ENCODE measurements at regions not wholly inside any gene's neighbourhood (a gene's known extent, or its start where the extent isn't known, plus 50 kb on each side); places are given as distances from the start of the nearest gene placed in this dataset.
A peak's percentile ranks its signal among the peaks of the same experiment; 100 is the strongest.
"Not testable (repeated sequence)": the region's sequence is repeated elsewhere in the genome, so short reads cannot be mapped to it uniquely, and the experiment has no call there.

GRCh38 chr15:67939588-67940323 lies 99.9 kb upstream of the RNU6-1 start:
- ATAC-seq; intact Hi-C loops (cut with DNase I); DNase-seq (ENCODE audit: missing footprints): not testable (repeated sequence)

- intact Hi-C loops (cut with DNase I): no loop called here
- no peak for DNase-seq (ENCODE audit: missing footprints)
- no peak for ATAC-seq
Measured at GRCh38 chr15:67940324-67940719, 100.5 kb upstream of the RNU6-1 start.

- no peak for DNase-seq (ENCODE audit: missing footprints)
- intact Hi-C loops (cut with DNase I): no loop called here
- ATAC-seq: no peak
Measured at GRCh38 chr15:67941648-67942310, 101.9 kb upstream of the RNU6-1 start.

GRCh38 chr15:67943475-67943874 lies 103.6 kb upstream of the RNU6-1 start:
- DNase-seq (ENCODE audit: missing footprints) (no peak), ATAC-seq (peak; percentile 28)
- intact Hi-C loops (cut with DNase I): no loop called here

GRCh38 chr15:67944010-67944641 lies 104.3 kb upstream of the RNU6-1 start:
- intact Hi-C loops (cut with DNase I): loop anchor here (2.0 kb wide), 2 partner anchors 15 to 29 kb away; no protein-coding TSS in a partner anchor
- DNase-seq (ENCODE audit: missing footprints) (peak; percentile 89), ATAC-seq (peak; percentile 96)

- ATAC-seq: no peak
- intact Hi-C loops (cut with DNase I): loop anchor here (2.0 kb wide), 2 partner anchors 16 to 30 kb away; no protein-coding TSS in a partner anchor
Measured at GRCh38 chr15:67945131-67945530, 105.3 kb upstream of the RNU6-1 start.

GRCh38 chr15:67945951-67946700 lies 106.3 kb upstream of the RNU6-1 start:
- peak; percentile 32 for ATAC-seq
- intact Hi-C loops (cut with DNase I): loop anchor here (2.0 kb wide), 2 partner anchors 17 to 31 kb away; no protein-coding TSS in a partner anchor
- no peak for DNase-seq (ENCODE audit: missing footprints)

More at GRCh38 chr15:67945131-67945530, 105.3 kb upstream of the RNU6-1 start:
- DNase-seq (ENCODE audit: missing footprints): no peak

- no peak for ATAC-seq
Measured at GRCh38 chr15:67946701-67947100, 106.9 kb upstream of the RNU6-1 start.

GRCh38 chr15:67947254-67948039 lies 106.7 kb upstream of the PIAS1 start:
- intact Hi-C loops (cut with DNase I): no loop called here
- DNase-seq (ENCODE audit: missing footprints): no peak
- no peak for ATAC-seq

More at GRCh38 chr15:67946701-67947100, 106.9 kb upstream of the RNU6-1 start:
- intact Hi-C loops (cut with DNase I): no loop called here
- no peak for DNase-seq (ENCODE audit: missing footprints)

- DNase-seq (ENCODE audit: missing footprints): no peak
Measured at GRCh38 chr15:67948215-67948614, 105.9 kb upstream of the PIAS1 start.

GRCh38 chr15:67951187-67951586 lies 102.9 kb upstream of the PIAS1 start:
- ATAC-seq; DNase-seq (ENCODE audit: missing footprints); intact Hi-C loops (cut with DNase I): not testable (repeated sequence)

More at GRCh38 chr15:67948215-67948614, 105.9 kb upstream of the PIAS1 start:
- no peak for ATAC-seq
- intact Hi-C loops (cut with DNase I): no loop called here

- ATAC-seq (no peak), DNase-seq (ENCODE audit: missing footprints) (no peak)
- intact Hi-C loops (cut with DNase I): no loop called here
Measured at GRCh38 chr15:67953299-67953698, 100.8 kb upstream of the PIAS1 start.

- ATAC-seq (no peak), DNase-seq (ENCODE audit: missing footprints) (no peak)
- intact Hi-C loops (cut with DNase I): no loop called here
Measured at GRCh38 chr15:67955252-67955651, 98.9 kb upstream of the PIAS1 start.

- DNase-seq (ENCODE audit: missing footprints): no peak
- intact Hi-C loops (cut with DNase I): no loop called here
- peak; percentile 54 for ATAC-seq
Measured at GRCh38 chr15:67957435-67958132, 96.5 kb upstream of the PIAS1 start.

- ATAC-seq (peak; percentile 91), DNase-seq (ENCODE audit: missing footprints) (peak; percentile 89)
- intact Hi-C loops (cut with DNase I): loop anchor here (10.0 kb wide), 1 partner anchor 103 kb away; no protein-coding TSS in a partner anchor
Measured at GRCh38 chr15:67967871-67968431, 86.2 kb upstream of the PIAS1 start.

- no peak for ATAC-seq
- intact Hi-C loops (cut with DNase I): loop anchor here (10.0 kb wide), 1 partner anchor 104 kb away; no protein-coding TSS in a partner anchor
Measured at GRCh38 chr15:67968564-67968963, 85.6 kb upstream of the PIAS1 start.

GRCh38 chr15:67968966-67969365 lies 85.1 kb upstream of the PIAS1 start:
- DNase-seq (ENCODE audit: missing footprints) (no peak), ATAC-seq (no peak)
- intact Hi-C loops (cut with DNase I): loop anchor here (10.0 kb wide), 1 partner anchor 104 kb away; no protein-coding TSS in a partner anchor

More at GRCh38 chr15:67968564-67968963, 85.6 kb upstream of the PIAS1 start:
- DNase-seq (ENCODE audit: missing footprints): no peak

All from Right ventricle myocardium inferior (tissue), 1 donor.